K562 (cell line): ENCODE measurements at regions not wholly inside any gene's neighbourhood (a gene's known extent, or its start where the extent isn't known, plus 50 kb on each side); places are given as distances from the start of the nearest gene placed in this dataset.

Experiments used
- ATAC-seq: fragments of 200-7000 bp; cut with Tn5 transposase; 3 replicates; pipeline ENCODE4 v1.9.1; 2020; ENCODE audit warnings: moderate library complexity
- BruUV-seq: library from RNA; stranded (reverse); fragments of 400-500 nt; replicated peaks from 2 replicates; lab custom pipeline; 2021; lab: Mats Ljungman, UMichigan
- CTCF ChIA-PET: fragments of 300-600 bp; formaldehyde crosslinking; extraction: SDS; loops from one replicate; lab custom pipeline; 2021; ENCODE audit warnings: low intra/inter-chr PET ratio; lab: Yijun Ruan, JAX
- POLR2A ChIA-PET: fragments of 300-600, 350-650 bp; sonication (Branson Sonifier 250); formaldehyde crosslinking; extraction: SDS; loops from one replicate; lab custom pipeline; 2021; ENCODE audit warnings: antibody characterized with exemption, inconsistent platforms; lab: Yijun Ruan, JAX
- DNase-seq, 4 experiments: peaks; one replicate each; pipeline versions ENCODE4 v3.0.0 to v3.0.0-alpha.2; 2011 to 2018; ENCODE audit warnings: low spot score in 3 of 4, mixed read lengths in 3 of 4; ENCODE audit errors: extremely low read depth in 1 of 4
- FAIRE-seq: peaks from 2 replicates; lab custom pipeline; 2011; peaks lifted over from hg19 to GRCh38; lab: Jason Lieb, UNC
- H2AFZ ChIP-seq: 2 replicates; pipeline ENCODE4 v1.6.0; 2011; ENCODE audit warnings: low read depth, low read length, control low read depth, inconsistent platforms
- H3K27ac ChIP-seq: fragments of 200-600 bp; 3 replicates; pipeline ENCODE4 v1.8.0; 2011; ENCODE audit warnings: low read depth, mild to moderate bottlenecking, control low read depth, inconsistent platforms, low read length, moderate library complexity, mixed read lengths; ENCODE audit errors: extremely low read depth
- H3K27me3 ChIP-seq, 2 experiments: fragments of 300-600 bp in 1 of 2; 2 replicates in 1 of 2; 3 replicates in 1 of 2; pipeline versions ENCODE4 v1.6.0 to v1.8.0; 2011; ENCODE audit warnings: inconsistent platforms in 2 of 2, low read length in 2 of 2, mild to moderate bottlenecking in 1 of 2, mixed read lengths in 1 of 2, moderate library complexity in 1 of 2; ENCODE audit not compliant: control insufficient read depth in 2 of 2, insufficient read depth in 2 of 2
- H3K36me3 ChIP-seq: fragments of 300-600 bp; 3 replicates; pipeline ENCODE4 v1.8.0; 2011; ENCODE audit warnings: mild to moderate bottlenecking, low read length, inconsistent platforms; ENCODE audit not compliant: control insufficient read depth, insufficient read depth
- H3K4me1 ChIP-seq, 2 experiments: fragments of 200-600 bp in 1 of 2; replicated peaks in 1 of 2; 2 replicates in 1 of 2; 3 replicates in 1 of 2; pipeline versions ENCODE4 v1.5.1 to v1.8.0; 2011; ENCODE audit warnings: inconsistent platforms in 2 of 2, low read length in 2 of 2, mild to moderate bottlenecking in 1 of 2, mixed read lengths in 1 of 2, moderate library complexity in 1 of 2; ENCODE audit not compliant: control insufficient read depth in 2 of 2, insufficient read depth in 2 of 2
- H3K4me2 ChIP-seq: 2 replicates; pipeline ENCODE4 v1.6.1; 2011; ENCODE audit warnings: low read length, control low read depth, inconsistent platforms, mixed read lengths; ENCODE audit not compliant: insufficient read depth
- H3K4me3 ChIP-seq: fragments of 200-600 bp; sonication (generic), shearing (Covaris generic); 2 replicates; pipeline ENCODE4 v1.5.1; 2016; ENCODE audit warnings: control low read depth, inconsistent platforms
- H3K79me2 ChIP-seq: fragments of 200-600 bp; 3 replicates; pipeline ENCODE4 v1.8.0; 2011; ENCODE audit warnings: low read length, inconsistent platforms; ENCODE audit not compliant: control insufficient read depth, insufficient read depth
- H3K9ac ChIP-seq, 2 experiments: 2 replicates each; pipeline versions ENCODE4 v1.6.0 to v1.6.1; 2011; ENCODE audit warnings: low read depth in 2 of 2, low read length in 2 of 2, control low read depth in 1 of 2, inconsistent platforms in 1 of 2, mild to moderate bottlenecking in 1 of 2, mixed read lengths in 1 of 2; ENCODE audit not compliant: insufficient read depth in 1 of 2
- H3K9me1 ChIP-seq: one replicate; pipeline ENCODE4 v1.6.0; 2011; ENCODE audit warnings: inconsistent platforms, mild to moderate bottlenecking, low read length, moderate library complexity; ENCODE audit not compliant: control insufficient read depth, insufficient read depth
- H3K9me3 ChIP-seq: replicated peaks from 2 replicates; pipeline ENCODE4 v1.5.1; 2011; ENCODE audit warnings: low read depth, low read length, inconsistent platforms; ENCODE audit not compliant: control insufficient read depth, insufficient read depth
- H4K20me1 ChIP-seq: replicated peaks from 2 replicates; pipeline ENCODE4 v1.6.1; 2011; ENCODE audit warnings: low read length, inconsistent platforms, mixed read lengths; ENCODE audit not compliant: control insufficient read depth, insufficient read depth
- CGGBP1 ChIP-seq: fragments of 250-450 bp; sonication (Bioruptor Pico); IDR thresholded peaks from 2 replicates; pipeline ENCODE4 v1.9.0; 2021; ENCODE audit warnings: mild to moderate bottlenecking
- EP300 ChIP-seq: IDR thresholded peaks from 2 replicates; pipeline ENCODE4 v1.6.1; 2012; ENCODE audit warnings: low read length, improper control_type of control experiment
- GTF2F1 ChIP-seq: IDR thresholded peaks from 2 replicates; pipeline ENCODE4 v1.6.1; 2011; ENCODE audit warnings: low read depth, low read length, improper control_type of control experiment
- KLF1 ChIP-seq: fragments of 450-650 bp; IDR thresholded peaks from 2 replicates; pipeline ENCODE4 v1.6.1; 2016; ENCODE audit warnings: missing genetic modification characterization, missing compliant biosample characterization
- MAX ChIP-seq: sonication (generic); formaldehyde crosslinking; IDR thresholded peaks from 2 replicates; pipeline ENCODE4 v1.9.0; 2022; ENCODE audit warnings: mild to moderate bottlenecking, missing genetic modification reagents
- MCM5 ChIP-seq: fragments of 450-650 bp; IDR thresholded peaks from 2 replicates; pipeline ENCODE4 v1.6.1; 2016; ENCODE audit warnings: low read depth
- STAT5B ChIP-seq: fragments of 250-450 bp; sonication (Bioruptor Pico); IDR thresholded peaks from 2 replicates; pipeline ENCODE4 v1.8.0; 2021; ENCODE audit warnings: mild to moderate bottlenecking, inconsistent platforms
- TCF7L2 ChIP-seq: fragments of 150-350 bp; IDR thresholded peaks from 2 replicates; pipeline ENCODE4 v1.6.1; 2016; ENCODE audit warnings: low read depth, mild to moderate bottlenecking, low read length, moderate library complexity
- TOE1 ChIP-seq, 2 experiments: fragments of 450-650 bp in 1 of 2; sonication (generic) in 1 of 2; formaldehyde crosslinking in 1 of 2; IDR thresholded peaks; 2 replicates each; pipeline versions ENCODE4 v1.7.1 to v1.8.0; 2016 to 2022; ENCODE audit warnings: borderline replicate concordance in 2 of 2, mild to moderate bottlenecking in 2 of 2, antibody characterized with exemption in 1 of 2, inconsistent platforms in 1 of 2, low read depth in 1 of 2, missing genetic modification reagents in 1 of 2, moderate library complexity in 1 of 2
- XRCC3 ChIP-seq: fragments of 450-650 bp; IDR thresholded peaks from 2 replicates; pipeline ENCODE4 v1.6.1; 2017; ENCODE audit warnings: mild to moderate bottlenecking, moderate library complexity
- ZFX ChIP-seq: sonication (generic); formaldehyde crosslinking; IDR thresholded peaks from 2 replicates; pipeline ENCODE4 v1.8.0; 2022; ENCODE audit warnings: mild to moderate bottlenecking, missing genetic modification reagents, moderate library complexity
- ZNF639 ChIP-seq, 2 experiments: fragments of 200-800 bp in 1 of 2; sonication (Bioruptor generic) in 1 of 2; sonication (generic) in 1 of 2; formaldehyde crosslinking in 1 of 2; IDR thresholded peaks in 1 of 2; conservative IDR thresholded peaks in 1 of 2; 2 replicates each; pipeline versions ENCODE4 v1.5.0 to v1.6.1; 2016 to 2020; ENCODE audit warnings: missing compliant biosample characterization in 1 of 2, missing genetic modification characterization in 1 of 2, missing genetic modification reagents in 1 of 2
- ZNF707 ChIP-seq: fragments of 250-450 bp; sonication (Bioruptor Pico); conservative IDR thresholded peaks from 2 replicates; pipeline ENCODE4 v1.8.0; 2022; ENCODE audit warnings: inconsistent platforms, mild to moderate bottlenecking, moderate library complexity
- ZNF785 ChIP-seq: fragments of 250-450 bp; sonication (Bioruptor Pico); IDR thresholded peaks from 2 replicates; pipeline ENCODE4 v1.4.0; 2020; ENCODE audit warnings: mild to moderate bottlenecking
- WGBS: fragments of 100-300 bp; shearing (Covaris generic); methylation state at CpG from one replicate; pipeline ENCODE4 v1.1.6; 2016; ENCODE audit warnings: low coverage, mixed read lengths; ENCODE audit not compliant: insufficient coverage; ENCODE audit errors: missing lambda C conversion rate; 5-methylcytosine and 5-hydroxymethylcytosine counted together
- in situ Hi-C: fragments of 300-500 bp; cut with MboI; formaldehyde crosslinking; loops from 4 replicates; pipeline ENCODE4 v1.15.0; 2018; ENCODE audit warnings: inconsistent platforms, mixed read lengths
- intact Hi-C: fragments of 100-400 bp; cut with micrococcal nuclease; formaldehyde crosslinking; loops from 2 replicates; pipeline ENCODE4 v1.14.2; 2022

- POLR2A ChIA-PET, result no interaction called here
- no peak for DNase-seq
- Histone ChIP-seq H3K36me3 (no peaks in the 10 kb centered on the region), H3K27ac (no peak overlapping the region), H3K9ac (no peak overlapping the region), H3K27me3 (no peaks in the 10 kb centered on the region), H3K4me1 (no peaks in the 10 kb centered on the region), H3K4me3 (no peak overlapping the region), H3K9me3 (no peaks in the 10 kb centered on the region), H3K79me2 (no peaks in the 10 kb centered on the region), H4K20me1 (no peaks in the 10 kb centered on the region), H3K9me1 (no peaks in the 10 kb centered on the region), H3K4me2 (no peak overlapping the region), H2AFZ (no peak overlapping the region)
- BruUV-seq, result no TSS peak
- in situ Hi-C loops, result no loop called here
- WGBS, result 0% methylated on average over 3 of the region's 3 CpGs
- intact Hi-C loops, result no loop called here
- no peak for ATAC-seq
- TF ChIP-seq ZNF707 (no peak), ZNF639 (CRISPR knock-in tag; conservative IDR thresholded peaks at IDR 0.05 in 1 of 2, IDR thresholded peaks at IDR 0.05 in 1 of 2) (no peak), XRCC3 (no peak), GTF2F1 (no peak), CGGBP1 (CRISPR knock-in tag) (no peak), TCF7L2 (no peak), ZFX (CRISPR knock-in tag) (no peak), STAT5B (no peak), MAX (CRISPR knock-in tag) (no peak), KLF1 (tag) (no peak), EP300 (no peak), TOE1 (IDR thresholded peaks at IDR 0.05; ENCODE audit: borderline replicate concordance) (no peak), TOE1 (CRISPR knock-in tag; IDR thresholded peaks at IDR 0.05; ENCODE audit: borderline replicate concordance, low read depth) (no peak), MCM5 (no peak), ZNF785 (CRISPR knock-in tag) (no peak)
- FAIRE-seq, result no peak
- CTCF ChIA-PET, result no interaction called here
These were observed 176.7 kb upstream of the RAD23B start for GRCh38 chr9:107106416-107106815.
